CD8-positive, alpha-beta memory T cell (primary cell): ENCODE measurements at regions not wholly inside any gene's neighbourhood (a gene's known extent, or its start where the extent isn't known, plus 50 kb on each side); places are given as distances from the start of the nearest gene placed in this dataset.

Experiments used
- CTCF ChIA-PET: fragments of 350-600 bp; sonication (Branson Sonifier 250); formaldehyde crosslinking; loops from one replicate; lab custom pipeline; 2021; ENCODE audit warnings: antibody characterized with exemption; lab: Charles Lee
- POLR2A ChIA-PET: fragments of 350-600 bp; sonication (Branson Sonifier 250); formaldehyde crosslinking; loops from one replicate; lab custom pipeline; 2021; ENCODE audit warnings: antibody characterized with exemption; lab: Charles Lee
- DNase-seq, 5 donors: peaks; one replicate each; pipeline versions ENCODE4 v3.0.0 to v3.0.0-alpha.2; 2020 to 2022; ENCODE audit warnings: mixed read lengths in 1 of 5
- H3K27ac ChIP-seq: one replicate; pipeline ENCODE4 v1.7.0; 2013; ENCODE audit warnings: low read depth, mild to moderate bottlenecking, low read length, moderate library complexity
- H3K27me3 ChIP-seq: 2 replicates; pipeline ENCODE4 v1.7.0; 2013; ENCODE audit warnings: low read length, mild to moderate bottlenecking; ENCODE audit not compliant: insufficient read depth, poor library complexity, severe bottlenecking
- H3K36me3 ChIP-seq: 2 replicates; pipeline ENCODE4 v1.7.0; 2013; ENCODE audit warnings: mild to moderate bottlenecking, low read length, moderate library complexity; ENCODE audit not compliant: insufficient read depth
- H3K4me1 ChIP-seq: 2 replicates; pipeline ENCODE4 v1.7.0; 2013; ENCODE audit warnings: mild to moderate bottlenecking, low read length, moderate library complexity; ENCODE audit not compliant: insufficient read depth
- H3K4me3 ChIP-seq: 2 replicates; pipeline ENCODE4 v1.7.0; 2013; ENCODE audit warnings: mild to moderate bottlenecking, low read length
- H3K9me3 ChIP-seq: 2 replicates; pipeline ENCODE4 v1.7.0; 2013; ENCODE audit warnings: mild to moderate bottlenecking, low read length
- H3K27ac Mint-ChIP-seq, 8 donors: one replicate each; pipeline ENCODE4 v1.8.0; 2020 to 2021; ENCODE audit warnings: mixed read lengths in 8 of 8, mild to moderate bottlenecking in 6 of 8, inconsistent platforms in 3 of 8, moderate library complexity in 3 of 8
- H3K27me3 Mint-ChIP-seq, 2 donors: one replicate each; pipeline ENCODE4 v1.8.0; 2020 to 2021; ENCODE audit warnings: mixed read lengths in 2 of 2, mild to moderate bottlenecking in 1 of 2, moderate library complexity in 1 of 2
- H3K36me3 Mint-ChIP-seq, 3 donors: one replicate each; pipeline ENCODE4 v1.8.0; 2020 to 2021; ENCODE audit warnings: mixed read lengths in 3 of 3, inconsistent platforms in 1 of 3, mild to moderate bottlenecking in 1 of 3
- H3K4me1 Mint-ChIP-seq, 3 donors: one replicate each; pipeline ENCODE4 v1.8.0; 2020 to 2021; ENCODE audit warnings: mixed read lengths in 3 of 3, inconsistent platforms in 1 of 3, mild to moderate bottlenecking in 1 of 3
- H3K4me3 Mint-ChIP-seq, 7 donors: one replicate each; pipeline ENCODE4 v1.8.0; 2020 to 2021; ENCODE audit warnings: mixed read lengths in 7 of 7, mild to moderate bottlenecking in 6 of 7, moderate library complexity in 4 of 7, inconsistent platforms in 2 of 7
- H3K9me3 Mint-ChIP-seq, 5 donors: one replicate each; pipeline ENCODE4 v1.8.0; 2020 to 2022; ENCODE audit warnings: mixed read lengths in 5 of 5, mild to moderate bottlenecking in 3 of 5, moderate library complexity in 2 of 5, inconsistent platforms in 1 of 5

DNA sequence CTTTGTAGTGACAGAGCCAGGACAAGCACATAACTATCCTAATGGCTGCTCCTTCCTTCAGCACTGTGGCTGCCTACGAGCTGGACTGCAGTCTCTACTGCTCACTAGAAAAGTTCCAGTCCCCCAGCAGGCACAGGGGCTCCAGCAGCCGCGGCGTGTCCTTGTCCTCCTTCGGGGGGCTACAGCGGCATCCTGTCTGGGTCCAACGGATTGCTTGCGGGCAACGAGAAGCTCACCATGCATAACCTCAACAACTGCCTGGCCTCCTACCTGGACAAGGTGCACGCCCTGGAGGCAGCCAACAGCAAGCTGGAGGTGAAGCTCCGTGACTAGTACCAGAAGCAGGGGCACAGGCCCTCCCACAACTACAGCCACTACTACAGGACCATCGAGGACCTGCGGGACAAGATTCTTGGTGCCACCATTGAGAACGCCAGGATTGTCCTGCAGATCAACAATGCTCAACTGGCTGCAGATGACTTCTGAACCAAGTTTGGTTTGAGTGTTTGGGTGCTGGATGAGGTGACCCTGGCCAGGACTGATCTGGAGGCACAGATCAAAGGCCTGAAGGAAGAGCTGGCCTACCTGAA lies 169.4 kb downstream of the NDUFA12 start:
- no peak overlapping the region for H3K27ac ChIP-seq
- peaks cover 6% of the 10 kb centered on the region for H3K4me1 ChIP-seq
- no peaks in the 10 kb centered on the region for H3K36me3 ChIP-seq
- CTCF ChIA-PET: no interaction called here
- POLR2A ChIA-PET: no interaction called here
- Mint-ChIP-seq H3K9me3 (peaks cover 0 to 1% (median 0%) of the 10 kb centered on the region in 5 donors), H3K27me3 (peaks cover 0 to 6% of the 10 kb centered on the region in 2 donors), H3K4me1 (peaks cover 8 to 17% (median 13%) of the 10 kb centered on the region in 3 donors), H3K4me3 (no peak overlapping the region), H3K27ac (no peak overlapping the region), H3K36me3 (no peaks in the 10 kb centered on the region)
- no peaks in the 10 kb centered on the region for H3K9me3 ChIP-seq
- no peak overlapping the region for H3K4me3 ChIP-seq
- DNase-seq: no peak
- no peaks in the 10 kb centered on the region for H3K27me3 ChIP-seq

DNA sequence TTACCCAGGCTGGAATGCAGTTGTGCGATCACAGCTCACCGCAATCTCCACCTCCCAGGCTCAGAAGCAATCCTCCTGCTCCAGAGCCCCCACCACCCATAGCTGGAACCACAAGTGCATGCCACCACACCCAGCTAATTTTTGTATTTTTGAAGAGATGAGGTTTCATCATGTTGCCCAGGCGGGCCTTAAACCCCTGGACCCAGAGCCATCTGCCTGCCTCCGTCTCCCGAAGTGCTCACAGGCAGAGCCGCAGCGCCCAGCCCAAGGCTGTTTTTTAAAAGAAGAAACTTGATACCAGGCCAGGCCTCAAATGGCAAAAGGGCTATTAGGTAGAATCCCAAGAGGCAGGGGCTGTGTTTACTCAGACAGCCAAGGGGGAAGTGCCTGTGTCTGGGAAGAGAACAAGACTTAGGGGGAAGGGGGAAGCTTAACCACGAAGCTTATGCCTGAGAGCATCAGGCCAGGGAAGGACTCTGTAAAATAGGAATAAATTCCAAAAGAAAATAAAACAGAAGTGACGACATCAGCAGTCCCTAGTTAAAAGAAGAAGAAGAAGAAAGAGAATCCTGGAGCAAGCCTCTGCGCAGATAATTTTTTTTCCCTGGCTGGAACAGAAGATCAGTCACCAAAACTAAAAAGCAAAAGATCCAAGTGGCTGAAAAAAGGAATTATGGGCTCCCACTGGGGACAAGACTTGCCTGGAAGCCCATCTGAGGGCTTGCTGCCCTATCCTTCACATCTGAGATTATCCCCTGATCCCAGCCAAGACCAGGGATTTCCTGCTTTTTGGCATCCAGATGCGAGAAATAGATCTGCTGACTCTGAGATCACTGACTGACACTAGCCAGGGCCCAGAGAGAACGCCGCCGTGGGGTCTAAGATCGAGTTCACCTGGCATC lies 170.5 kb downstream of the NDUFA12 start:
- peaks cover 0 to 6% of the 10 kb centered on the region in 2 donors for H3K27me3 Mint-ChIP-seq
- ChIA-PET POLR2A (no interaction called here), CTCF (no interaction called here)
- Histone ChIP-seq H3K27ac (no peak overlapping the region), H3K4me1 (peaks cover 6% of the 10 kb centered on the region), H3K27me3 (no peaks in the 10 kb centered on the region), H3K9me3 (no peaks in the 10 kb centered on the region), H3K36me3 (no peaks in the 10 kb centered on the region), H3K4me3 (no peak overlapping the region)
- DNase-seq: no peak
- peaks cover 8 to 18% (median 13%) of the 10 kb centered on the region in 3 donors for H3K4me1 Mint-ChIP-seq
- H3K27ac Mint-ChIP-seq: no peak overlapping the region
- peaks cover 0 to 1% (median 0%) of the 10 kb centered on the region in 5 donors for H3K9me3 Mint-ChIP-seq
- peaks cover 0 to 2% (median 0%) of the 10 kb centered on the region in 3 donors for H3K36me3 Mint-ChIP-seq
- H3K4me3 Mint-ChIP-seq: no peak overlapping the region

DNA sequence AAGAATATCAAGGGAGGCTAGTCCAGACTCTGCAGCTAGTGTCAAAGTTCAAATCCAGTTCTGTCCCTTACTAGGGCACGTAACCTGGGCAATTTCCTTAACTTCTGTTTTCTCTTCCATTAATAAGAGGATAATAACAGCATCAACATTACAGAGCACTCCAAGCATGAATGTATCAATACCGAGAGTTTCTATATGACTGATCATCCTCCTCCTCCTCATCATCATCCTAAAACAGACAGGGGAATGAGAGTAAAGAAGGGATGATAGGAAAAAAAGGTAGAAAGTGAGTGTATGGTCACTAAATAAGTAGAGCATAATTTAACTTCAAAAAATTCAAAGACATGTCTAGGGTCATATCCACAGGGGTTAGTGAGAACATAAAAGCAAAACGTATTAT lies 171.4 kb downstream of the NDUFA12 start:
- H3K4me3 ChIP-seq: no peak overlapping the region
- Mint-ChIP-seq H3K27ac (no peak overlapping the region), H3K36me3 (peaks cover 0 to 2% (median 0%) of the 10 kb centered on the region in 3 donors), H3K9me3 (peaks cover 0 to 4% (median 1%) of the 10 kb centered on the region in 5 donors), H3K4me3 (no peak overlapping the region), H3K4me1 (peaks cover 8 to 18% (median 13%) of the 10 kb centered on the region in 3 donors), H3K27me3 (peaks cover 0 to 6% of the 10 kb centered on the region in 2 donors)
- no peaks in the 10 kb centered on the region for H3K9me3 ChIP-seq
- no peaks in the 10 kb centered on the region for H3K27me3 ChIP-seq
- H3K36me3 ChIP-seq: no peaks in the 10 kb centered on the region
- H3K27ac ChIP-seq: no peak overlapping the region
- CTCF ChIA-PET: no interaction called here
- POLR2A ChIA-PET: no interaction called here
- DNase-seq: no peak
- H3K4me1 ChIP-seq: peaks cover 6% of the 10 kb centered on the region

DNA sequence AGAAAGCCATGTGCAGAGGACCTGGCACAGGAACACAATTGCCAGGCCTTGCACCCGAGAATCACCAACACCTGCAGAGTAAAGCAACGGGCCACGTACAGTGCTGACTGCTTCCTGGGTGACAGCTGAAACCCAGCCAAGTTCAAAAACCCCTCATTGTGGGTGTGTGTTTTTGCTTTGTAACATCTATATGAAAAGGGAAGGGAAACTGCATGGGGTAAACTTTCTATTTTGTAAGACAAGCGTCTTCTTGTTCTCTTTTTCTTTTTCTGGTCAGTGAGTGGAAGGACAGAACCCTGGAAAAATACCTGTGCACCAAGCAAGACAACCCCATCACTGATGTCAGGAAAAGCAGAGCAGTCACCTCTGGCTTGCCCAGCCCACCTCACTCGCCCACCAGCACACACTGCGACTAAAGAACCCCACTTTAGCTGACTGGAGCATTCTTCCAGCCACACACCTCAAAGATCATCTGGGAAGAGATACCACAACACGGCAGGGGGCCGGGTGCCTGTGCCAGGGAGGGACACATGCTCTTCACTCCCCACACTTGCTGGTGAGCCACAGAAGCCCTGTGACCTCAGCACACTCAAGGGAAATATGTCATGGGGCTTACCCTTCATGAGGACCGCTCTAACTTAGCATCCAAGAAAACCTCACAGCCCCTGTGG lies 172.3 kb downstream of the NDUFA12 start:
- Mint-ChIP-seq H3K4me1 (peaks cover 8 to 18% (median 13%) of the 10 kb centered on the region in 3 donors), H3K27me3 (peaks cover 0 to 6% of the 10 kb centered on the region in 2 donors), H3K9me3 (peaks cover 0 to 4% (median 1%) of the 10 kb centered on the region in 5 donors), H3K36me3 (peaks cover 0 to 2% (median 0%) of the 10 kb centered on the region in 3 donors), H3K27ac (peak overlapping the region in 2 of 8 donors; percentile 9 to 63), H3K4me3 (peak overlapping the region in 1 of 7 donors; percentile 27)
- CTCF ChIA-PET: no interaction called here
- peak in 1 of 5 donors; percentile 6 for DNase-seq
- H3K9me3 ChIP-seq: no peaks in the 10 kb centered on the region
- no peaks in the 10 kb centered on the region for H3K36me3 ChIP-seq
- H3K27me3 ChIP-seq: no peaks in the 10 kb centered on the region
- no peak overlapping the region for H3K27ac ChIP-seq
- no peak overlapping the region for H3K4me3 ChIP-seq
- POLR2A ChIA-PET: no interaction called here
- peaks cover 6% of the 10 kb centered on the region for H3K4me1 ChIP-seq

DNA sequence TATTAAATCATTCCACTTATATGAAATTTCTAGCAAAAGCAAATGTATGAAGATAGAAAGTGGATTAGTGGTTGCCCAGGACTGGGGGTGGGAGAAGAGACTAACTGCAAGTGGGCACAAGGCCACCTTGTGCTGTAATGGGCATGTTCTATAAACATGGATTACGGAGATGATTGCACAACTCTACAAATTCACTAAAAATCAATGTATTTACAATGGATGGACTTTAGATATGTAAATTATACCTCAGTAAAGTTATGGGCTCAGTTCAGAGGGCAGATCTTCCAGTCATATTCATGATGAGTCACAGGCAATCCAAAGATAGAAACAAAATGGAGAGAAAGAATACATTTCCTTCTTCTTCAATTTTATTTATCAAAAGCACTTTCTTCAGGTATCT lies 173.9 kb downstream of the NDUFA12 start:
- no peaks in the 10 kb centered on the region for H3K27me3 ChIP-seq
- H3K36me3 Mint-ChIP-seq: peaks cover 0 to 2% (median 0%) of the 10 kb centered on the region in 3 donors
- peaks cover 8 to 18% (median 13%) of the 10 kb centered on the region in 3 donors for H3K4me1 Mint-ChIP-seq
- no peak overlapping the region for H3K27ac Mint-ChIP-seq
- peak overlapping the region in 1 of 7 donors; percentile 11 for H3K4me3 Mint-ChIP-seq
- ChIA-PET CTCF (no interaction called here), POLR2A (no interaction called here)
- H3K4me3 ChIP-seq: no peak overlapping the region
- peaks cover 6% of the 10 kb centered on the region for H3K4me1 ChIP-seq
- no peak for DNase-seq
- H3K27me3 Mint-ChIP-seq: peaks cover 0 to 3% of the 10 kb centered on the region in 2 donors
- no peaks in the 10 kb centered on the region for H3K9me3 ChIP-seq
- no peak overlapping the region for H3K27ac ChIP-seq
- H3K9me3 Mint-ChIP-seq: peaks cover 0 to 4% (median 1%) of the 10 kb centered on the region in 5 donors
- no peaks in the 10 kb centered on the region for H3K36me3 ChIP-seq

DNA sequence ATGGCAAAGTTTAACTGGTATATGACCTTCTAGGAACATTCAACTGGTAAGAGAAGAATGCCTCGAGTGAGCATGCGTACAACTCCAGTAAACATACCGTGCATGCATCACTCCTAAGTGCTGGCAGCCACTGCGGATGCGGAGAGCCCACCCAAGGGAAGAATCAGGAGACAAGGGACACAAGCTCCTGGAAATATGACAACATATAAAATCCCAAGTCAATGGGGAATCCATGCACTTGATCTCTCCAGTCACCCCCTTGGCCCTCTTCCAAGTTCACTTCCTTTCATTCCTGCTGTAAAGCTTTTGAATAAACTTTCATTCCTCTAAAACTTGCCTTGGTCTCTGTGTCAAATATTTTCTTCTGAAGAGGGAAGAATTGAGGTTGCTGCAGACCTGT lies 168.7 kb upstream of the TMCC3 start:
- H3K4me3 Mint-ChIP-seq: no peak overlapping the region
- peaks cover 1 to 14% of the 10 kb centered on the region in 2 donors for H3K27me3 Mint-ChIP-seq
- H3K36me3 ChIP-seq: no peaks in the 10 kb centered on the region
- POLR2A ChIA-PET: no interaction called here
- peaks cover 3% of the 10 kb centered on the region for H3K9me3 ChIP-seq
- H3K4me1 Mint-ChIP-seq: no peaks in the 10 kb centered on the region
- H3K36me3 Mint-ChIP-seq: peaks cover 0 to 4% (median 0%) of the 10 kb centered on the region in 3 donors
- DNase-seq: no peak
- no peaks in the 10 kb centered on the region for H3K4me1 ChIP-seq
- peaks cover 4% of the 10 kb centered on the region for H3K27me3 ChIP-seq
- no peak overlapping the region for H3K27ac ChIP-seq
- no peak overlapping the region for H3K4me3 ChIP-seq
- H3K9me3 Mint-ChIP-seq: peaks cover 0 to 6% (median 2%) of the 10 kb centered on the region in 5 donors
- CTCF ChIA-PET: no interaction called here
- peak overlapping the region in 1 of 8 donors; percentile 84 for H3K27ac Mint-ChIP-seq

DNA sequence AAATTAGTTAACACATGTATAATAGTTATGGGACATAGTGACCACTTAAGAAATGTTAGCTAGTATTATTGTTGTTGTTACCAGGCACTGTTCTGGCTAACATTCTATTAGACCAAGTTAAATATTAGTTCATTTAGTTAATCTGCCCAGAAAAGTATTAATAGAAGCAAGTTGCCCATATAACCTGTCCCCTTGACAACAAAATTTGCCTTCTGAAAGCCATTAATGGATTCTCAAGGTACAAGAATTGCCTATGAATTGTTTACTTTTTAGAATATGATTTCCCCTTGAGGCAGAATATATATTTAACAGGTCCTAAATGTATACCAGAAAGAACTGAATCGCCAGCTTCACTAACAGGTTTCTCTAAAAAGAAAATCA lies 167.3 kb upstream of the TMCC3 start:
- Mint-ChIP-seq H3K36me3 (peaks cover 0 to 4% (median 0%) of the 10 kb centered on the region in 3 donors), H3K4me1 (no peaks in the 10 kb centered on the region), H3K4me3 (no peak overlapping the region), H3K27me3 (peaks cover 0 to 14% of the 10 kb centered on the region in 2 donors), H3K9me3 (peaks cover 8 to 19% (median 14%) of the 10 kb centered on the region in 5 donors), H3K27ac (no peak overlapping the region)
- ChIA-PET CTCF (no interaction called here), POLR2A (no interaction called here)
- no peak overlapping the region for H3K27ac ChIP-seq
- peaks cover 4% of the 10 kb centered on the region for H3K27me3 ChIP-seq
- no peaks in the 10 kb centered on the region for H3K4me1 ChIP-seq
- no peak overlapping the region for H3K4me3 ChIP-seq
- no peaks in the 10 kb centered on the region for H3K36me3 ChIP-seq
- peaks cover 8% of the 10 kb centered on the region for H3K9me3 ChIP-seq
- no peak for DNase-seq
